ENCODE measurements at regions not wholly inside any gene's neighbourhood (a gene's known extent, or its start where the extent isn't known, plus 50 kb on each side); places are given as distances from the start of the nearest gene placed in this dataset.

DNA sequence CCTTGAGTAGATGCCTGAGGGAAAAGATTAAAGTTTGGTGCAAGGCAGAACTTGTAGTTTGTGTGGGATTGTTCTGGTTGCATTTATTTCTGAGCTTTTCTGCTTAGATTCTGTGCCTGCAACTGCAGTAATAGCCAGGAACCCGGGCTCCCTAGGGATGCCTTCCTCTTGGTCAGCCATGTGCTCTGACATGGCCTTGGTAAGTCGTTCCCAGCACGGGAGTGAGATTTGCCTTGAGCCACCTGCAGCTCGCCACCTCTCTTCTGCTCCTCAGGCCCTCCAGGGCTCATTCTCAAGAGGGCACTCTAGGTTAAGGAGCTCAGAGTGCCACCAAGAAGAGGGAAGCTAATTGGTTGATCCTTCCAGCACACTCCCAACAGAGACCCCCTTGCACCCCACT lies 350.6 kb upstream of the MKI67 start:
- peak; percentile 53 for DNase-seq
- H3K36me3 Mint-ChIP-seq (ENCODE audit: unreplicated experiment): no peaks in the 10 kb centered on the region
- H3K27me3 Mint-ChIP-seq (ENCODE audit: unreplicated experiment): peaks cover 4% of the 10 kb centered on the region
- TF ChIP-seq, protein P1, sequence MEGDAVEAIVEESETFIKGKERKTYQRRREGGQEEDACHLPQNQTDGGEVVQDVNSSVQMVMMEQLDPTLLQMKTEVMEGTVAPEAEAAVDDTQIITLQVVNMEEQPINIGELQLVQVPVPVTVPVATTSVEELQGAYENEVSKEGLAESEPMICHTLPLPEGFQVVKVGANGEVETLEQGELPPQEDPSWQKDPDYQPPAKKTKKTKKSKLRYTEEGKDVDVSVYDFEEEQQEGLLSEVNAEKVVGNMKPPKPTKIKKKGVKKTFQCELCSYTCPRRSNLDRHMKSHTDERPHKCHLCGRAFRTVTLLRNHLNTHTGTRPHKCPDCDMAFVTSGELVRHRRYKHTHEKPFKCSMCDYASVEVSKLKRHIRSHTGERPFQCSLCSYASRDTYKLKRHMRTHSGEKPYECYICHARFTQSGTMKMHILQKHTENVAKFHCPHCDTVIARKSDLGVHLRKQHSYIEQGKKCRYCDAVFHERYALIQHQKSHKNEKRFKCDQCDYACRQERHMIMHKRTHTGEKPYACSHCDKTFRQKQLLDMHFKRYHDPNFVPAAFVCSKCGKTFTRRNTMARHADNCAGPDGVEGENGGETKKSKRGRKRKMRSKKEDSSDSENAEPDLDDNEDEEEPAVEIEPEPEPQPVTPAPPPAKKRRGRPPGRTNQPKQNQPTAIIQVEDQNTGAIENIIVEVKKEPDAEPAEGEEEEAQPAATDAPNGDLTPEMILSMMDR (IDR thresholded peaks at IDR 0.05; ENCODE audit: partially characterized antibody, unreplicated experiment): no peak
- H3K4me1 Mint-ChIP-seq (ENCODE audit: low read depth, unreplicated experiment): no peaks in the 10 kb centered on the region
- no peak overlapping the region for H3K4me3 Mint-ChIP-seq (ENCODE audit: unreplicated experiment)
- H3K9me3 Mint-ChIP-seq (ENCODE audit: unreplicated experiment): peaks cover 2% of the 10 kb centered on the region
- no peak overlapping the region for H3K27ac Mint-ChIP-seq (ENCODE audit: unreplicated experiment)

DNA sequence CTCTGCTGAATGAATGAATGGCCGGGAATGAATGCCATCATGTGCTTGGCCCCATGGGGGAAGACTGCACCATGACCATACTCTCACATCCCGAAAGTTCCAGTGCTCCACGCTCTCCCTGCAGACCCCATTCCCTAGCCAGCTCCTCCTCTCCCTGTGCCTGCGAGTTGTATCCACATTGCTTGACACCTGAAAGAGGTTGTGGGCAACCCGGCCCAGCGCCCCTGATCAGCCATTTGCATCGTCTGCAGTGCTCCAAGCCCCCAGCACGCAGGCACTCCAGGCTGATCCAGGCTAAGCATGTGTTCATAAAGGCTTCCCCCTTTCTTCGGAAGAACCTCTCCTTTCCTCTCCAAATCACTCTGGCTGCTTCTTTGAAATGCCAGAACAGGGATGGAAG lies 354.4 kb upstream of the MKI67 start:
- DNase-seq: no peak
- Mint-ChIP-seq H3K4me1 (ENCODE audit: low read depth, unreplicated experiment) (peaks cover 5% of the 10 kb centered on the region), H3K27me3 (ENCODE audit: unreplicated experiment) (peaks cover 2% of the 10 kb centered on the region), H3K9me3 (ENCODE audit: unreplicated experiment) (no peaks in the 10 kb centered on the region), H3K36me3 (ENCODE audit: unreplicated experiment) (no peaks in the 10 kb centered on the region), H3K4me3 (ENCODE audit: unreplicated experiment) (no peak overlapping the region), H3K27ac (ENCODE audit: unreplicated experiment) (no peak overlapping the region)
- TF ChIP-seq, protein P1 (IDR thresholded peaks at IDR 0.05; ENCODE audit: partially characterized antibody, unreplicated experiment): no peak

DNA sequence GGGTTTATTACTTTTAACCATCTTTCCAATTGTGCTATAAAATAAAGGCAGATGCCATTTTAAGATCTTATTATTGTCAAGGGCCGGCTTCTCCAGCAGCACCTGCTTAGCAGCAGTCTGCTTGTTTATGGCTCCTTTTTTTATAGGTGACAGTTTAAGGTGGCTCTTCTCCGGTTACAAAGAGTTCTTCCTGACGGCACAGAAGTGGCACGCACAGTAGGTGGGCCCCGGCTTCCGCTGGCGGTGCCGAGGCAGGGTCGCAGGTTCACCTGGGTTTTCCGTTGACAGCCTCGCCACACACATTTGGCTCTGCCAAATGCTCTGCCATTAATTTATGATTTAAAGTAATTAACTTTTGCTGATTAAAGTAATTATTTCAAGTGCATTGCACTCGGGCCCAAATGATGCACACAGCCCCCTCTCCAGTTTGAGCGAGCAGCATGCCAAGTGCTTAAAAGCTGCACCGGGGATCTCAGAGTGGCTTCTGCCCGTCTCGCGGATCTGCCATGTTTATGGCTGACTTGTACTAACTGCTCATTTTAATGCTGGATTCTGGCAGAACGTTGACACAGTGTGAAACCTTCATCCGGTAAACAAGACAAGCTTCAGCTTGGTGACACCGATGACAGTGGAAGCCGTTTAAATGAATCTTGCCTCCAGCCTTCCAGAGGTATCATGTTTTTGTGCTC lies 355.1 kb upstream of the MKI67 start:
- Mint-ChIP-seq H3K4me1 (ENCODE audit: low read depth, unreplicated experiment) (peaks cover 8% of the 10 kb centered on the region), H3K27me3 (ENCODE audit: unreplicated experiment) (peaks cover 3% of the 10 kb centered on the region), H3K27ac (ENCODE audit: unreplicated experiment) (no peak overlapping the region), H3K9me3 (ENCODE audit: unreplicated experiment) (no peaks in the 10 kb centered on the region), H3K36me3 (ENCODE audit: unreplicated experiment) (no peaks in the 10 kb centered on the region), H3K4me3 (ENCODE audit: unreplicated experiment) (no peak overlapping the region)
- DNase-seq: no peak
- TF ChIP-seq, protein P1 (IDR thresholded peaks at IDR 0.05; ENCODE audit: partially characterized antibody, unreplicated experiment): no peak

DNA sequence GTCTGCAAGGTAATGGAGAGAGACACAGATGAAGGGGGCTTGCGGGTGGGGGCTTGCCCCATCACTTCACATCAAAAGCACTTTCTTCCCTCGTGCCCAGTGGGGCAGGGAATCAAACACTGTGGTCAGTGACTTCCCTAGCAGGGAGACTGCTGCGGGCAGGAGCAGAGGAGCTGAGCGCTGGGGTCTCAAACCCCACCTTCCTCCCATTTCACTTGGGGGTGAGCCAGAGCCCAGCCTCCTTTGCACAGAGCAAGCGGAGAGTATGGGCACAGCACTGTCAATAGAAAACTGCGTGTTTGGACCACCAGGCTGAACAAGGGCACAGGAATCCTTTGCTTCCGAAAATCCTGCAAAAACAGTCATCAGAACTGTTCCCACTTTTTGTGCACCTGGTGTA lies 355.8 kb upstream of the MKI67 start:
- H3K4me3 Mint-ChIP-seq (ENCODE audit: unreplicated experiment): no peak overlapping the region
- no peaks in the 10 kb centered on the region for H3K36me3 Mint-ChIP-seq (ENCODE audit: unreplicated experiment)
- TF ChIP-seq, protein P1 (IDR thresholded peaks at IDR 0.05; ENCODE audit: partially characterized antibody, unreplicated experiment): no peak
- H3K27me3 Mint-ChIP-seq (ENCODE audit: unreplicated experiment): peaks cover 8% of the 10 kb centered on the region
- no peak overlapping the region for H3K27ac Mint-ChIP-seq (ENCODE audit: unreplicated experiment)
- H3K4me1 Mint-ChIP-seq (ENCODE audit: low read depth, unreplicated experiment): peaks cover 13% of the 10 kb centered on the region
- no peaks in the 10 kb centered on the region for H3K9me3 Mint-ChIP-seq (ENCODE audit: unreplicated experiment)
- no peak for DNase-seq

DNA sequence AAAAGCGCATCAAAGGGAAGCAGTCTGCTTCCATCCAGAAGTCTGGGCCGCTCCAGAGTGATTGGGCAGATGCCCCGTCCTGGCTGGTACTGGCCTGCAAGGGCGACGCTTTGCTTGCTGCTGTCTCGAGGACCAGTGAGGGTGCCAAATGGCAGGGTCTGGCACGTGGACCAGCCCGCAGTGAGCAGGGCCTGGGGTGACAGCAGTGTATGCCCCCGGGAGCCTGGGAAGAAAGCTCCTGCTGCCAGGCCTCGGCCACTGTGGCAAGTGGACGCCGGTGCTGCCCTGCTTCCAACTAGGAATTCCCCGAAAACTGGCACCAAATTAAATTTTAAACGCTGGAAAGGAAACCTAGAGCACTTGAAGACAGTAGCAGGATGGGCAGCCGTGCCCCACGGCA lies 357.0 kb upstream of the MKI67 start:
- Mint-ChIP-seq H3K9me3 (ENCODE audit: unreplicated experiment) (peaks cover under 1% of the 10 kb centered on the region), H3K27me3 (ENCODE audit: unreplicated experiment) (peaks cover 8% of the 10 kb centered on the region), H3K4me1 (ENCODE audit: low read depth, unreplicated experiment) (peaks cover 13% of the 10 kb centered on the region), H3K4me3 (ENCODE audit: unreplicated experiment) (no peak overlapping the region), H3K27ac (ENCODE audit: unreplicated experiment) (no peak overlapping the region), H3K36me3 (ENCODE audit: unreplicated experiment) (peaks cover 3% of the 10 kb centered on the region)
- TF ChIP-seq, protein P1 (IDR thresholded peaks at IDR 0.05; ENCODE audit: partially characterized antibody, unreplicated experiment): no peak
- no peak for DNase-seq
